Chondrocyte (in vitro differentiated cells): ENCODE measurements at regions not wholly inside any gene's neighbourhood (a gene's known extent, or its start where the extent isn't known, plus 50 kb on each side); places are given as distances from the start of the nearest gene placed in this dataset. TPM values are rescaled to one million over a fixed set of nuclear protein-coding genes. Genes with fewer than 3 reads are reported as not detected.

ENCODE experiments used
- DNase-seq: peaks from one replicate; pipeline ENCODE4 v3.0.0; 2021; ENCODE audit warnings: mixed read lengths, low spot score
- H3K27ac Mint-ChIP-seq: one replicate; pipeline ENCODE4 v1.8.0; 2021; ENCODE audit warnings: mild to moderate bottlenecking, moderate library complexity, mixed read lengths; ENCODE audit not compliant: unreplicated experiment
- H3K27me3 Mint-ChIP-seq: 2 replicates; pipeline ENCODE4 v1.8.0; 2021; ENCODE audit warnings: low read depth, mixed read lengths
- H3K36me3 Mint-ChIP-seq: 2 replicates; pipeline ENCODE4 v1.8.0; 2021; ENCODE audit warnings: low read depth, mixed read lengths
- H3K4me1 Mint-ChIP-seq: 2 replicates; pipeline ENCODE4 v1.8.0; 2021; ENCODE audit warnings: low read depth, mild to moderate bottlenecking, mixed read lengths
- H3K4me3 Mint-ChIP-seq: one replicate; pipeline ENCODE4 v1.8.0; 2021; ENCODE audit warnings: mild to moderate bottlenecking, moderate library complexity, mixed read lengths; ENCODE audit not compliant: unreplicated experiment
- H3K9me3 Mint-ChIP-seq: 2 replicates; pipeline ENCODE4 v1.8.0; 2021; ENCODE audit warnings: low read depth, mixed read lengths
- microRNA-seq: library from miRNA; unstranded; fragments of <30 nt; microRNA quantifications from one replicate; pipeline ENCODE4 v1.2.0, GENCODE V29; 2020; ENCODE audit warnings: borderline number of aligned reads
- TF ChIP-seq, protein P1 (sequence below): fragments of 200-600 bp; sonication (generic); IDR thresholded peaks from 2 replicates; pipeline ENCODE4 v1.5.0; 2021; ENCODE audit warnings: antibody characterized with exemption, mild to moderate bottlenecking, moderate library complexity

DNA sequence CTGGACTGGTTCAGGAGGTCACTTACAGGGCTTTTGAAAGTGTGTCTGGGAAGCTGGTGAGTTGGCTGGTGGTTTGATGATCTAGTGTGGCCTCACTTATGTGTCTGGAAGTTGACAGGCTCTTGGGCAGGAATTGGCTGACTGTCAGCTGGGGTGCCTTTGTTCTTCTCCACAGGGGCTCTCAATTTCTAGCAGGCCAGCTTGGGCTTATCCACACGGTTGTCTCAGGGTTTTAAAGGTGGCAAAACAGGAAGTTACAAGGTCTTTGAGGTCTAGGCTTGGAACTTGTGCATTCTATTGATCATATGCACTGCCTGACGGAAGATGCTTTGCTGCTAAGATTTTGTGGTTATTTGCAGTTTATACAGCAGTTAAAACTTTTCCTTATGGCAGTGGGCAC lies 52.0 kb upstream of the CELF4 start:
- Mint-ChIP-seq H3K4me1 (no peaks in the 10 kb centered on the region), H3K27ac (no peak overlapping the region)

More for the DNA sequence above, 52.0 kb upstream of the CELF4 start:
- Mint-ChIP-seq H3K9me3 (peaks cover 3% of the 10 kb centered on the region), H3K27me3 (no peaks in the 10 kb centered on the region), H3K4me3 (no peak overlapping the region), H3K36me3 (no peaks in the 10 kb centered on the region)
- no peak for DNase-seq
- TF ChIP-seq, protein P1, sequence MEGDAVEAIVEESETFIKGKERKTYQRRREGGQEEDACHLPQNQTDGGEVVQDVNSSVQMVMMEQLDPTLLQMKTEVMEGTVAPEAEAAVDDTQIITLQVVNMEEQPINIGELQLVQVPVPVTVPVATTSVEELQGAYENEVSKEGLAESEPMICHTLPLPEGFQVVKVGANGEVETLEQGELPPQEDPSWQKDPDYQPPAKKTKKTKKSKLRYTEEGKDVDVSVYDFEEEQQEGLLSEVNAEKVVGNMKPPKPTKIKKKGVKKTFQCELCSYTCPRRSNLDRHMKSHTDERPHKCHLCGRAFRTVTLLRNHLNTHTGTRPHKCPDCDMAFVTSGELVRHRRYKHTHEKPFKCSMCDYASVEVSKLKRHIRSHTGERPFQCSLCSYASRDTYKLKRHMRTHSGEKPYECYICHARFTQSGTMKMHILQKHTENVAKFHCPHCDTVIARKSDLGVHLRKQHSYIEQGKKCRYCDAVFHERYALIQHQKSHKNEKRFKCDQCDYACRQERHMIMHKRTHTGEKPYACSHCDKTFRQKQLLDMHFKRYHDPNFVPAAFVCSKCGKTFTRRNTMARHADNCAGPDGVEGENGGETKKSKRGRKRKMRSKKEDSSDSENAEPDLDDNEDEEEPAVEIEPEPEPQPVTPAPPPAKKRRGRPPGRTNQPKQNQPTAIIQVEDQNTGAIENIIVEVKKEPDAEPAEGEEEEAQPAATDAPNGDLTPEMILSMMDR = no peak

Small RNA genes lying in the stretch of these regions (microRNA-seq; reads per million reads assigned to microRNA genes)
- not detected for gene MIR4318
- not detected for gene MIR5583-1
- not detected for gene MIR5583-2
- gene MIR924 = not detected
